B cell (primary cell): ENCODE measurements at regions not wholly inside any gene's neighbourhood (a gene's known extent, or its start where the extent isn't known, plus 50 kb on each side); places are given as distances from the start of the nearest gene placed in this dataset.
A peak's percentile ranks its signal among the peaks of the same experiment; 100 is the strongest.
"Not testable (repeated sequence)": the region's sequence is repeated elsewhere in the genome, so short reads cannot be mapped to it uniquely, and the experiment has no call there.

Experiments used
- ATAC-seq: fragments of 200-7000 bp; cut with Tn5 transposase; one replicate; pipeline ENCODE4 v1.10.0; 2021; ENCODE audit warnings: low read depth, mild to moderate bottlenecking, moderate number of reproducible peaks, moderate library complexity
- CTCF ChIA-PET: fragments of 350-600 bp; sonication (Branson Sonifier 250); formaldehyde crosslinking; loops from one replicate; lab custom pipeline; 2021; ENCODE audit warnings: antibody characterized with exemption, inconsistent platforms; lab: Charles Lee
- POLR2A ChIA-PET: fragments of 350-600 bp; sonication (Branson Sonifier 250); formaldehyde crosslinking; loops from one replicate; lab custom pipeline; 2021; ENCODE audit warnings: antibody characterized with exemption; lab: Charles Lee
- DNase-seq: peaks from one replicate; pipeline ENCODE4 v3.0.0; 2013
- H2AFZ ChIP-seq: 2 replicates; pipeline ENCODE4 v1.6.1; 2012; ENCODE audit warnings: mild to moderate bottlenecking, low read depth, low read length; ENCODE audit not compliant: insufficient read depth, poor library complexity, severe bottlenecking
- H3K27ac ChIP-seq, 2 donors: 1 replicate in 1 of 2; 2 replicates in 1 of 2; pipeline ENCODE4 v1.5.1; 2012 to 2013; ENCODE audit warnings: low read length in 2 of 2, mild to moderate bottlenecking in 2 of 2, moderate library complexity in 1 of 2
- H3K27me3 ChIP-seq, 4 experiments: fragments of 200-600 bp in 1 of 4; sonication (generic) in 1 of 4; replicated peaks in 1 of 4; 1 replicate in 2 of 4; 2 replicates in 2 of 4; pipeline versions ENCODE4 v1.6.1 to v1.7.0; 2013 to 2016; ENCODE audit warnings: low read length in 3 of 4, mild to moderate bottlenecking in 2 of 4, mixed read lengths in 1 of 4, moderate library complexity in 1 of 4; ENCODE audit not compliant: insufficient read depth in 4 of 4, control insufficient read depth in 3 of 4; ENCODE audit errors: control extremely low read depth in 1 of 4
- H3K36me3 ChIP-seq, 2 experiments: replicated peaks in 1 of 2; 1 replicate in 1 of 2; 2 replicates in 1 of 2; pipeline versions ENCODE4 v1.6.1 to v1.7.1; 2013; ENCODE audit warnings: low read length in 1 of 2; ENCODE audit not compliant: insufficient read depth in 2 of 2, control insufficient read depth in 1 of 2; ENCODE audit errors: control extremely low read depth in 1 of 2, extremely low read depth in 1 of 2
- H3K4me1 ChIP-seq, 2 donors: fragments of 200-600 bp in 1 of 2; sonication (generic) in 1 of 2; 1 replicate in 1 of 2; 2 replicates in 1 of 2; pipeline versions ENCODE4 v1.5.1 to v1.6.1; 2013 to 2017; ENCODE audit warnings: low read length in 2 of 2; ENCODE audit not compliant: control insufficient read depth in 2 of 2, insufficient read depth in 2 of 2
- H3K4me2 ChIP-seq: replicated peaks from 2 replicates; pipeline ENCODE3; 2012; ENCODE audit warnings: mild to moderate bottlenecking, low read depth, low read length; ENCODE audit not compliant: poor library complexity, severe bottlenecking
- H3K4me3 ChIP-seq, 5 experiments: fragments of 200-600 bp in 1 of 5; sonication (generic) in 1 of 5; 1 replicate in 3 of 5; 2 replicates in 2 of 5; pipeline versions ENCODE4 v1.5.1 to v1.7.0; 2011 to 2016; ENCODE audit warnings: low read length in 4 of 5, mild to moderate bottlenecking in 4 of 5, low read depth in 2 of 5, control low read depth in 1 of 5, moderate library complexity in 1 of 5; ENCODE audit not compliant: insufficient read depth in 1 of 5; ENCODE audit errors: control extremely low read depth in 1 of 5, extremely low read depth in 1 of 5
- H3K79me2 ChIP-seq: fragments of 200-600 bp; sonication (generic); one replicate; pipeline ENCODE4 v1.6.0; 2016; ENCODE audit warnings: low read length; ENCODE audit not compliant: control insufficient read depth, insufficient read depth
- H3K9ac ChIP-seq: fragments of 200-600 bp; sonication (generic); 2 replicates; pipeline ENCODE4 v1.6.1; 2017; ENCODE audit warnings: mild to moderate bottlenecking, low read length, moderate library complexity
- H3K9me3 ChIP-seq, 3 donors: one replicate each; pipeline versions ENCODE4 v1.6.1 to v1.7.1; 2013; ENCODE audit warnings: low read length in 2 of 3; ENCODE audit not compliant: control insufficient read depth in 2 of 3, insufficient read depth in 1 of 3; ENCODE audit errors: control extremely low read depth in 1 of 3
- H4K20me1 ChIP-seq: 2 replicates; pipeline ENCODE4 v1.6.0; 2012; ENCODE audit warnings: mild to moderate bottlenecking, low read length; ENCODE audit not compliant: insufficient read depth, control insufficient read depth, poor library complexity, severe bottlenecking
- H3K27ac Mint-ChIP-seq: one replicate; pipeline ENCODE4 v1.8.0; 2021; ENCODE audit warnings: mixed read lengths
- H3K27me3 Mint-ChIP-seq: one replicate; pipeline ENCODE4 v1.8.0; 2021; ENCODE audit warnings: mixed read lengths
- H3K4me1 Mint-ChIP-seq: one replicate; pipeline ENCODE4 v1.8.0; 2021; ENCODE audit warnings: mixed read lengths
- H3K4me3 Mint-ChIP-seq: one replicate; pipeline ENCODE4 v1.8.0; 2021; ENCODE audit warnings: mixed read lengths
- H3K9me3 Mint-ChIP-seq: one replicate; pipeline ENCODE4 v1.8.0; 2022; ENCODE audit warnings: mixed read lengths; ENCODE audit not compliant: insufficient read depth
- WGBS: methylation state at CpG from one replicate; pipeline ENCODE4 v1.1.5; 2013; ENCODE audit warnings: missing lambda C conversion rate; ENCODE audit not compliant: insufficient coverage; 5-methylcytosine and 5-hydroxymethylcytosine counted together
- intact Hi-C: fragments of 100-400 bp; cut with micrococcal nuclease; formaldehyde crosslinking; loops from one replicate; pipeline ENCODE4 v1.10.0; 2022
- TF ChIP-seq, protein P1 (sequence below): fragments of 200-600 bp; IDR thresholded peaks from one replicate; pipeline ENCODE4 v1.8.0; 2022; ENCODE audit warnings: antibody characterized with exemption, mild to moderate bottlenecking

DNA sequence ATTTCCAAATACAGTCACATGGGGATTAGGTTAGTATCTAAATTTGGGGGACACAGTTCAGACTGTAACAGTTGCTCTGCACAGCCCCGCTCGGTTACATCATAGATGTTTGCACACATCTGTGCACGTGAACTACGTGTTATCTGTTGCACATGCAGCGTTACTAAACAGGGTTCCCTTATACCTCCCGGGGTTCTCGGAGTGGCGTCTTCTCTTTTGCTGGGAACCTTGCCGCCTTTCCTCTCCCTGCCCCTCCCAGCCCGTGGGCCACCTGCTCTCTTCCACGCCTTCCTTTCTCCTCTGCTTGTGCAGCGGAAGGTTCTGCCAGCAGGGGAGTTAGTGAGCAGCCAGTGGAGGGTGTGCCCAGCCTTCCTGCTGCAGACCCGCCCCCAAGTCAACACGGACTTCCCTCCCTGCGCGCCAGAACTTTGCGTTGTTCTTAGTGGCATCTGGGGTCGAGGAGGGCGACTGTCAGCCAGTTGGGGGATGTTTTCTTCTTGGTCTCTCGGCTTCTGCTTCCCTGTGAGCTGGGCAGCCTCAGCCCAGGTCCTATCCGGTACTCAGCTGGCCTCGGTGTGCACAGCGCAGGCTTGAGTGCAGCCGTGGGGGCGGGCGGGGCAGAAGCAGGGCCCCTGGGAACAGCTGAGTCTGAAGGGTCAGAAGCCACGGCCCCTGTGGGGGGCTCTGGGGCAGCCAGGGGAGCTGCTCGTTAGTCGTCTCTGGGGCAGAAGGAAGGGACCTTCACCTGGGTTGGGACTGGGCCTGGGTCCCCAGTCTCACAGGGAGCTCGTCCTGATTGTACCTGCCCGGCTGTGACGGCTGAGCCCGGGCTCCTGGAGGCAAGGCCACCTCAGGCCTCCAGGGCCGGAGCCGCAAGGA lies 146.7 kb downstream of the IGLL1 start:
- H3K27ac ChIP-seq, H3K27me3 Mint-ChIP-seq, CTCF ChIA-PET, POLR2A ChIA-PET, H3K9me3 Mint-ChIP-seq, H3K36me3 ChIP-seq, H3K79me2 ChIP-seq, H4K20me1 ChIP-seq, H3K27me3 ChIP-seq, intact Hi-C loops: not testable (repeated sequence)
- DNase-seq (peak; percentile 60), ATAC-seq (peak; percentile 99)
- 33% methylated on average over 20 of the region's 35 CpGs for WGBS
- Histone ChIP-seq H3K4me1 (peaks cover 5 to 12% of the 10 kb centered on the region in 2 donors), H2AFZ (peak overlapping the region; percentile 83), H3K9ac (peak overlapping the region; percentile 39), H3K4me2 (peak overlapping the region; percentile 55), H3K9me3 (peaks cover under 1 to 12% (median 8%) of the 10 kb centered on the region in 3 donors), H3K4me3 (peak overlapping the region in 3 of 5 experiments; percentile 29 to 52 (median 39))
- Mint-ChIP-seq H3K4me1 (peaks cover 14% of the 10 kb centered on the region), H3K4me3 (peak overlapping the region; percentile 81), H3K27ac (peak overlapping the region; percentile 12)
- TF ChIP-seq, protein P1, sequence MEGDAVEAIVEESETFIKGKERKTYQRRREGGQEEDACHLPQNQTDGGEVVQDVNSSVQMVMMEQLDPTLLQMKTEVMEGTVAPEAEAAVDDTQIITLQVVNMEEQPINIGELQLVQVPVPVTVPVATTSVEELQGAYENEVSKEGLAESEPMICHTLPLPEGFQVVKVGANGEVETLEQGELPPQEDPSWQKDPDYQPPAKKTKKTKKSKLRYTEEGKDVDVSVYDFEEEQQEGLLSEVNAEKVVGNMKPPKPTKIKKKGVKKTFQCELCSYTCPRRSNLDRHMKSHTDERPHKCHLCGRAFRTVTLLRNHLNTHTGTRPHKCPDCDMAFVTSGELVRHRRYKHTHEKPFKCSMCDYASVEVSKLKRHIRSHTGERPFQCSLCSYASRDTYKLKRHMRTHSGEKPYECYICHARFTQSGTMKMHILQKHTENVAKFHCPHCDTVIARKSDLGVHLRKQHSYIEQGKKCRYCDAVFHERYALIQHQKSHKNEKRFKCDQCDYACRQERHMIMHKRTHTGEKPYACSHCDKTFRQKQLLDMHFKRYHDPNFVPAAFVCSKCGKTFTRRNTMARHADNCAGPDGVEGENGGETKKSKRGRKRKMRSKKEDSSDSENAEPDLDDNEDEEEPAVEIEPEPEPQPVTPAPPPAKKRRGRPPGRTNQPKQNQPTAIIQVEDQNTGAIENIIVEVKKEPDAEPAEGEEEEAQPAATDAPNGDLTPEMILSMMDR = peak; percentile 58

DNA sequence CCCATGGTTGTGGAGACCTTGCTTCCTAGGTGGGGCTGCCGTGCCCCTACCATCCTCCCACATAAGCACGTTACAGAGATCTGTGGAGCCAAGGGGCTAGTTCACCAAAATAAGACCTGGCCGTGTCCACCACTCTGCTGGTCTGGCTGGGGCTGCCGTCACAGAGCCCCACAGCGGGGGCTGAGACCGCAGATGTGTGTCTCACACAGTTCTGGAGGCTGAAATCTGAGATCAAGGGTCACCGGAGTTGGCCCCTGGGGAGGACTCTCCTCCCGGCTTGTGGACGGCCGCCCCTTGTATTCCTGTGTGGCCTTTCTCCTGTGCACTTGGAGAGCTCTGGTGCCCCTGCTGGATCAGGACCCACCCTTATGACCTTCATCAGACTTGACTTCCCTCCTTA lies 147.4 kb downstream of the IGLL1 start:
- H3K4me3 Mint-ChIP-seq = peak overlapping the region; percentile 81
- H3K27ac ChIP-seq, CTCF ChIA-PET, ATAC-seq, H3K27ac Mint-ChIP-seq, H3K36me3 ChIP-seq, H3K9me3 Mint-ChIP-seq, POLR2A ChIA-PET, H3K27me3 Mint-ChIP-seq, H3K79me2 ChIP-seq, H3K27me3 ChIP-seq, DNase-seq, intact Hi-C loops, H4K20me1 ChIP-seq: not testable (repeated sequence)
- Histone ChIP-seq H2AFZ (peak overlapping the region; percentile 83), H3K4me1 (peaks cover 5 to 12% of the 10 kb centered on the region in 2 donors), H3K9me3 (peaks cover 2 to 15% (median 13%) of the 10 kb centered on the region in 3 donors), H3K4me2 (peak overlapping the region; percentile 55), H3K4me3 (peak overlapping the region in 2 of 5 experiments; percentile 29 to 52), H3K9ac (peak overlapping the region; percentile 26)
- 93% methylated on average over 10 of the region's 10 CpGs for WGBS
- H3K4me1 Mint-ChIP-seq = peaks cover 14% of the 10 kb centered on the region
